Esophagus muscularis mucosa (tissue), 4 donors: ENCODE measurements at regions not wholly inside any gene's neighbourhood (a gene's known extent, or its start where the extent isn't known, plus 50 kb on each side); places are given as distances from the start of the nearest gene placed in this dataset.

Experiments used
- CTCF ChIP-seq, 3 experiments: fragments of 200-600 bp in 2 of 3; fragments of 450-650 bp in 1 of 3; sonication (generic) in 2 of 3; IDR thresholded peaks; one replicate each; pipeline ENCODE4 v1.5.1; 2017 to 2019; ENCODE audit warnings: antibody characterized with exemption in 3 of 3, mild to moderate bottlenecking in 2 of 3, moderate library complexity in 1 of 3
- EP300 ChIP-seq: sonication (generic); formaldehyde crosslinking; IDR thresholded peaks from one replicate; pipeline ENCODE4 v1.6.1; 2017; ENCODE audit warnings: antibody characterized with exemption
- POLR2A ChIP-seq: fragments of 450-650 bp; IDR thresholded peaks from one replicate; pipeline ENCODE4 v1.6.1; 2017; ENCODE audit warnings: antibody characterized with exemption, moderate library complexity, mild to moderate bottlenecking, low read depth
- POLR2AphosphoS5 ChIP-seq, 2 donors: sonication (generic); formaldehyde crosslinking; IDR thresholded peaks; one replicate each; pipeline ENCODE4 v1.6.1; 2017; ENCODE audit warnings: antibody characterized with exemption in 2 of 2

- TF ChIP-seq POLR2A (no peak), CTCF (IDR thresholded peaks at IDR 0.05) (no peak), EP300 (no peak), POLR2AphosphoS5 (IDR thresholded peaks at IDR 0.05) (no peak)
Observed at GRCh38 chr16:85513649-85514048, 99.5 kb upstream of the GSE1 start.
